Forelimb muscle (tissue), 1 donor: ENCODE measurements at regions not wholly inside any gene's neighbourhood (a gene's known extent, or its start where the extent isn't known, plus 50 kb on each side); places are given as distances from the start of the nearest gene placed in this dataset.
"Not testable (repeated sequence)": the region's sequence is repeated elsewhere in the genome, so short reads cannot be mapped to it uniquely, and the experiment has no call there.

ENCODE experiments used
- DNase-seq: peaks from one replicate; pipeline ENCODE4 v3.0.0-alpha.2; 2013; ENCODE audit warnings: low read depth

DNA sequence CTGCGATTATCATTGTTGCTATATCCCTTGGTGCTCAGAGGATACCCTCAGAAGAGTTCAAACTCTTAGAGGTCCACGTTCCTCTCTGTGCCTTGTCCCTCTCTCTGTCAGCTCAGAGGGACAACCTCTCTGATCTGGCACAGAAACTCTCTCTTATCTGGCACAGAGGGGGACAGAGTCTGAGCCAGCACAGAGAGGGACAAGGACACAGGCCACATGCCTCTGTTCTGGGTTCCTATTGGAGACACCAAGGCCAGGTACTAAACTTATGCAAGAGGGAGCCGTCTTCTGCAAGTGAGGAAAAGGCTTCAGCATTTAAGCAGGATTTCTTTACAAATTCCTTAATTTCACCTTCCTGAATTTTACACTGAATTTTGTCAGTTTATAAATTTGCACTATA lies 565.2 kb downstream of the TOX3 start:
- no peak for DNase-seq

DNA sequence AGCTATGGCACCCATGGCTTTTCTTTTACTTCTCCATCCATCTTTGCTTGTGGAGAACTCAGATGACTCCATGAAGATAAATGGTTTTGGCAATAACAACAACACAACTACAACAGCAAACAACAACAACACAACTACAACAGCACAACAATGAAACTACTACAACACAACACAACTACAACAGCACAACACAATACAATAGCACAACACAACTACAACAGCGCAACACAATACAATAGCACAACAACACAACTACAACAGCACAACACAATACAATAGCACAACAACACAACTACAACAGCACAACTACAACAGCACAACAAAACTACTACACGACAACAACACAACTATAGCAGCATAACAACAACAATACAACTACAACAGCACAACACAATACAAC lies 569.4 kb downstream of the TOX3 start:
- DNase-seq: not testable (repeated sequence)

DNA sequence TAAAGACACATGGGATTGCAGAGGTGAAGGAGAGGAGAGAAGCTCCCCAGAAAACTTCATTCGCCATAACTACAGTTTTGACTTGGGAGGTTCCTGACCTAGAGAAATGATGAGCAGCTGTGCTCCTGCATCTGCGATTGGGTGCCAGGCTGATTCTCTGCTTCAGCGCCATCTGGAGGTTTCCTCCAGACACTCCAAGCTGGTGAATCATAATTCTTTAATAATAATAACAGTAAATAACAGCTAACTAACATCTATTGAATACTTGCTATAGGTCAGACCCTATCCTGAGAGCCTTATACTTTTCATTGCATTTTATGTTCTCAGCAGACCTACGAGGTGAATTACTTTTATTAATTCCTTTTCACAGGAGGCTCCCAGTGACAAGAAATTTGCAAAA lies 575.8 kb downstream of the TOX3 start:
- no peak for DNase-seq

DNA sequence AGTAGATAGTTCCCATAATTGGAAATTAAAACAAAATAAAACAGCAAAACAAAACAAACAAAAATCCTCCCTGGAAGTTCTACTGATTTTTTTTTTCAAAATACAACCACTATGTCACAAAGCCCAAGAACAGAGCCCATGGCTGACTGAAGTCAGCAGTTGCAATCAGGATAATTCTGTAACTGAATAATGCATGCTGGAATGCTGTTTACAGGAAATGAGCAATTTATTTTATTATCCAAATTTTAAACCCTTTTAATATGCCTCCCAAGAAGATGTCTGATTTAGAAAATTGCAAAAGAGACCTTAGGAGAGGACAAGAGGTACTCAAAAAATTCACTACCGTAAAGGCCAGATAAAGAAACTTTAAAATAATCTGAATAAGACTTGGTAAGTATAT lies 578.2 kb downstream of the TOX3 start:
- no peak for DNase-seq

DNA sequence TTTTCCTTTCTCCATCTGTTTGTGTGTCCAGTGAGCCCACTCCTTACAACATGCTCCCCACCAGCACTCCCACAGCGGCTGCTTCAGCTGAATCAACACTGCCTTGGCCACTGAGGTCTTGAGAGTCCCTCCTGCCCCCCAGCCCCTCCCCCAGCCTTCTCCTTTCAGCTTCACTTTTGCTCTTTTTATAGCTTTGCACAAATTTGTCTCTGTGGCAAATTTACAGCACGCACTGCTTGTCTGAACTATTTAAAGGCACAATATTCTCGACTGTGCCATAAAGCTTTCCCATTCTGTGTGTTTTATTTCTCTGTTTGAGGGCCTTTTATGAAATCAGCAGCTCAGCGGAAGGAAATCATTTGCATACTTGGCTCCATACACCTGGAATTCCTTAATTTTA lies 579.3 kb downstream of the TOX3 start:
- no peak for DNase-seq

DNA sequence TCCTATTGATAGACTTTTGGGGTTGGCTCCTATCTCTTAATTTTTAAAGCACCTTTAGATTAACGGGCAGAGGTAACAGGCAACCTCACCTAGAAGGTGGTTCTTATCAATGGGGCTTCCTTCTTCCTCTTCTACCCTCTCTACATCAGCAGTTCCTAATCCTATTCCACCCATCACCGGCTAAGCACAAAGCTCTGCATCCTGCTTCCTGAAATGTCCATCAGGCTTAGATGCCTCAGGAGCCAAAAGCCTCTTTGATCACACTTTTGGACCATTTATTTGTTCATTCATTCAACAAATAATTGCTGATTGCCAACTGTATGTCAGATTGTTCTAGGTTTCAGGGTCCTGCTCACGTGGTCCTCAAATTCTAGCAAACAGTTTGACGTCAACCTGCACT lies 586.0 kb downstream of the TOX3 start:
- DNase-seq: no peak

DNA sequence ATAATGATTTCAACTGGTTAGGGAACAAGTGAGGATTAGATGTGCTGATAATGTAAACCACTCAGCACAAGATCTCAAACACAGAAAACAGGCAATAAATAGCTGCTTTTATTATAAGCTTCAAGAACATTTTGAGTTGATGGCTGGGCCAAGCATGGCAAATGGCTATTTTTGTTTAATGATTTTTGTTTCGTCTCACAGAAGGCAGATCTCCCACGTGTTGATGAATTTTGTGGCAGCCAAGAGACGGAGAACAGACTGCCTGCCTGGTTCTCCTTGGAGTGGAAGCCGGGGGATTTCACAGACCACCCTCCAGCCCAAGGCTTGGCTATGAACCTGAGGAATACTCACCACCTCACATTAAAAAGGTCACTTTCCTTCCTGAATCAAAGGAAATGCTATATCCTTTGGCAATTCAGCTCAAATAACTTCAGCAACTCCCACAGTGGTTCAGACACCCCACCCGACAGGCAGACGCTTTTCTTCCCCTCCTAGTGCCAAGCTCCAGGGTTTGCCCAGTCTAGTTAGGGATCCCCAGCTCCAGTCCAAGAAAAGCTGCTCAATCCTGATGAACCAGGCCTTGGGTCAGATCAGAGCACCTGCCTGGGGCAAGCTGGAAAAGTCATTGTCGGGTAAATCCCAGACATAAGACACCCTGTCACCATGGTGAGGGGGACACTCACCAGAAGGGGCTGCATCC lies 593.5 kb downstream of the TOX3 start:
- DNase-seq: no peak

DNA sequence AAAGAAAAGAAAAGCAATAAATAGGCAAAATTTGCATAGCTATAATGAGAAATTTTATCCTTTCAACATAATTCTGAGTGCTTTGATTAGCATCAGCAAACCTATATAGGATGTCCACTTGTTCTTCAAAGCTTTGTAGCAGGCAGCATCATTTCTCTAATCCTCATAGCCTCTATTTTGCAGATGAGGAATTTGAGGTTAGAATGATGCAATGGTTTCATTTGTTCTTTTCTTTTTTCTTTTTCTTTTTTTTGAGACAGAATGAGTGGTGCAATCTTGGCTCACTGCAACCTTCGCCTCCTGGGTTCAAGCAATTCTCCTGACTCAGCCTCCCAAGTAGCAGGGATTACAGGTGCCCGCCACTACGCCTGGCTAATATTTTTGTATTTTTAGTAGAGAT lies 594.4 kb downstream of the TOX3 start:
- DNase-seq: no peak

DNA sequence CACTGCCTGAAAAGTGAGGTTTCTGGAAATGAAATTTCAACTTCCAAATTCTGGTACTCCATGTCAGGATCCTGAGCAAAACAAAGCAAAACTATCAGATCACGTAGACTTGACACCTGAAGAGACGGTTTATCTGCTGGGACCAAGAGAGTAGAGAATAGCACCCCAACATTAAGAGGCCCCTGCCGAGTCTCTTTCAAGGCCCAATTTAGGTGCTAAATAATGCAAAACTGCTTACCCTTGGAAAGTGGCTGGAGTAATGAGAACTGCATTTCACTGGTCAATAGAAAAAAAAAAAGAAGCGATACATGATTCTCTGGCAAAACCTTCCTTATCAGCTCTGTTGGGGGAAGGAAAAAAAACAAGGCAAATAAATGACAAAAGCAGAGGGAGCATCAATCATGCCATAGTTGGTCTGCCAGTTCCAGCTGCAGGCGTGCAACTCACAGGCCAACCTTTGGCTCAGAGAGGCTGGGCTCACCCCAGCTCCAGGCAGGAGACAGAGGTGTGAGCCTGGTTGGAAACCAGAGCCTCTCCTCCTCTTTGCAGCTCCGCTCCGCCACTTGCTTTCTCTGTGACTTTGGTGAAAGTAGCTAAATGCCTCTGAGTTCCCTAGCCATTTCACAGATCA lies 595.2 kb downstream of the TOX3 start:
- DNase-seq: no peak

DNA sequence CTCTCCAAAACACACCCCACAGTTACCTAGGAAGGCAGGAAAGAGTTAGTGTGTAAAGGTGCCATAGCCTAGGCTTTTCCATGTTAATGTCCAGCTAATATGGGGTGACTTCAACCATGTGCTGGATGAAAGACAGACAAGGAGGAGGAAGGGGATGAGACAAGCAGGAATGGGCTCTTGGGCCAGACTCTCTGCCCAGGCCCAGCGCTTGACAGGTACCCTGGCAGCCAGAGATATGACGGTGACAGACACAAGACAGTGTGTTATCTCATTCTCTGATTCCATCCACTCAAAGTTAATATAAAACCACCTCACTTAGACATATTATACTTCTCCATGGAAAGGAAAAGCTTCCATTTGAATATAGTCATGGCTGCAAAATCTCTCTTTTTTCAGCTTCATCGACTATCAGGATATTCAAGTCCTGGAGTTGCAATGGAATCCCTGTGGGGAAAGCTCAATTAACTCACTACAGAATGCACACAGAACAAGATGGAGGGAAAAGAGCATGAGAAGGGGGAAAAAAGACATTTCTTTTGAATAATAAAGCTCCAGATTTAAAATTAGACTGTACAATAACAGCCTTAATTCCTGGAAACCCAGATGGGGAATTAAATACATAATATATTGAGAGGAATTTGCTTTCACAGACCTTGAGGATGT lies 596.7 kb downstream of the TOX3 start:
- no peak for DNase-seq

DNA sequence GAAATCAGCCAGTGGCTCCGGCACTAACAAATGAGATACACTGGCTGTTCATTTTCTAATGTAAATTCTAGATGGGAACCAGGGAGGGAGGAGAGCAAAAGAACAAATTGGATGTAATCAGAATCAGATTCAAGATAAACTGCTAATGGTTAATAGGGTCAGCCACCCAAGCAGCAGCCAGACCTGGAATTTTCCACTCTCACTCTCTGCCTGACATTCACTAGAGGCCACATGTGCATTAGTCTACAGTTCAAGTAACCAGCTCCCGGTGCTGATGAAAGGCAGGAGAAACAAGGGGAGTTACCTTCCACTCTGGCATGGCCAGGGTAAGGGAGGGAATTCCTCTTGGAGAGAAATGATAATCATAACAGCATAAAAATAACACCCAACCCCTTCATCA lies 597.7 kb downstream of the TOX3 start:
- DNase-seq: no peak

DNA sequence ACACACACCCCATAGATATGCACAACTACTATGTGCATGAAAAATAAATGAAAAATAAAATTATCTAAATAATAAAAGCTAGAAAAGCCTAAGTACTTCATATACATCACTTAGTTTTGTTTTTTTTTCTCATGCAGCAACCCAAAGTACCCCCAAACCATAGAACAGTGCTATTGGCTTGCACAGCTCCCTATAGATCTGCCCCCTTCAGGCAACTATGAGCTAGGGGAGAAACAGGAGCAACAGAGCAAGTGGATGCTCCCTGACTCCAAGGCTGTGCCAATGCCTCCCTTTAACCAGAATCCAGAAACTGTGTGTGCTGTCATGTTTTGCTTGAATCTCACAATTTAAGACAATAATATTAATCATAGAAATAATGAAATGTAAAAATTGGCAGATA lies 605.5 kb downstream of the TOX3 start:
- DNase-seq: no peak

DNA sequence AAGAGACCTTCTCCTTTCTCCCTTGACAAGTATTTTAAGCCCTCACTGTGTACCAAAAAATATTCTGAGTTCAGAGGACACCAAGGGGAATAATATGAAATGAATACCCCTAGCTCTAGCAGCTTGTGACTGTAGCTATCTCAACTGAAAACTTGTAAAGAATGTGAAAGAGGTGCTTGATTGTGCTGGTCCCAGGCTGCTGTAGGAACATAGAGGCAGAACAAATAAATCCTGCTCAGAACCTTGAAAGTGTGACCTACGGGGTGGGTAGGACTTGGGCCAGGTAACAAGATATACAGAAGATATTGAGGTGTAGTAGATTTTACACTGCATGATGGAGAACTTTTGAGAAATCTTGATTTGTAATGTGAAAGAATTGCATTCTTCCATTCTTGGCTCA lies 606.8 kb downstream of the TOX3 start:
- no peak for DNase-seq

DNA sequence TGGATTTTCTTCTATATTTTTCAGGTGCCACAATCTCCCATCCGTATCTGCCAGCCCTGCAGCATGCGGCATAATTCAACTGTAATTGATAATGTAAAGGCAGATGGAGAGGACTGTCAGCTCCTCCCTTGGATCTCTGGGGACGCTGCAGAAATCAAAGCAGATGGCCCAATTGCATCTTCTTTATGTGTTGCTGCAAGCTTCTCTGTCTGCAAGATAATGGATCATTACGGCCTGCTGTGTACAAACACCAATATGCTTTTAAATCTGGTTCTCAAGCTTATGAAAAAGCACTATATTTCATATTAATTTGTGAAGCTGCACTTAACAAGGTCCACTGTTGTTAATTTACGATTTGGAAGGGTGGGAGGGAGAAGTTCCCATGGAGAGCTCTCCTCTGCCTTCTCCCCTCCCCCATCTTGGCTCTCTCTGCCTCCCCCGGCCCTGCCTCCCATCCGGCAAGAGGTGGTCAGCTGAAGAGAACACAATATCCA lies 607.5 kb downstream of the TOX3 start:
- DNase-seq: no peak

DNA sequence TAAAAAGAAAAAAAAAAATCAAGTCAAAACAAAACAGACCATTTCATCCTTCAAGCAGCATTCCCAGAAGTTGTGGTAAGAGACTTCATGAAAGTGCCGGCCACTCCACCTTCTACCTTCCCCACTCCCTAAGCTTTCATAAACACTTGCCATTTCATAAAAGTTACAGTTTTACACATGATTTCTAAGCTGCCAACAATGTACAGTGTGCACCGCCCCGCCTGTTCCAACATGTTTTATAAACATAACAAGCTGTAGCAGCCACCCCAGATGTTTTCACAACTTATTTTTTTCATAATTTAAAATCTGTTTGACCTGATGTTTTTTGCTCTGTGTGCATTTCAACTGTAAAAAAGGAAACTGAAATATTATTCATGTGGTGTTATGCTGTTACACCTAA lies 608.1 kb downstream of the TOX3 start:
- DNase-seq: no peak

DNA sequence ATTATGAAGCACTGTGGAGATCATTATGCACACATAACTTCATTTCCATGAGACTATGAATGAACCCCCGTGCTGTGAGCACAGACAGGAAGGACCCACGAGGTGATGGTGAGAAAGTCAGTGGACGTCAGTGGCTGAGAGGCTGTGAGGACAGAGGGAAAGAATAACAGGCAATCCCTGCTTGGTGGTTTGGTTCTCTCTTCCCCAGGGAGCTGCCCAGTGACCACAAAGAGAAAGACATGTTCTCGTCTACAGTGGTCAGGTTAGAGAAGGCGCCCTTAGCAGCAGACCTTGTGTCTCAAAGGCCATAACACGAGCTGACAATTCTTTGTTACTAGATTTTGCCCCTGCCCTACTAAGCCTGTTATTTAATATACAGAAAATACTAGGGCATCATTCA lies 609.2 kb downstream of the TOX3 start:
- DNase-seq: no peak

DNA sequence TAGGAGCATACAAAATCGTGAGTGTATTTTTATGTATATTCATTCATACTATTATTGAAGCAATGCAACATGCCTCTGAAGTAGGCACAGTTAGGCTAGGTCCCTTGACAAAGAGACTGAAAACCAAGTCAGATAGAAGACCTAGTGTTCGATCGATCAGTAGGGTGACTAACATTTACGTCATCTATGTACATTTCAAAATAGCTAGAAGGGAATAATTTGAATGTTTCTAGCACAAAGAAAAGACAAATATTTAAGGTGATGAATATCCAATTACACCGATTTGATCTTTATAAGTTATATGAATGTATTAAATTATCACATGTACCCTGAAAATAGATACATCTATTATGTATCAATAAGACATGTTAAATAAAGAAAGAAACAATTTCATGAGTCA lies 610.1 kb downstream of the TOX3 start:
- DNase-seq: no peak

DNA sequence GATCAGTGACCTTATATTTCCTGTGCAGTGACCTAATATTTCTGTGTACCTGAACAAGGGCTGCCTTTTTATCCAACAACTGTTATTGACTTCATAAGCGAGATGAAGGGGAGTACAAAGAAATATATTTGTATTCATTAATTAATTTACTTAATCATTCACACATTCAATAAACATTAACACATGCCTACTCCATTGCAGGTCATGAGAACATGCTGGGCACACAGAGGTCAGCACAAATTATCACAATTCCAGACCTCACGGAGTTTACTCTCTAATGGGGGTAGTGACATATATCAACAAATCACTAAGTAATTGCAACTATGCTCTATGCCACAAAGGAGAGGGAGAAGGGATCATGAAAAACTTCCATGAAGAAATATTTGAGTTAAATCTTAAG lies 614.6 kb downstream of the TOX3 start:
- DNase-seq: no peak

DNA sequence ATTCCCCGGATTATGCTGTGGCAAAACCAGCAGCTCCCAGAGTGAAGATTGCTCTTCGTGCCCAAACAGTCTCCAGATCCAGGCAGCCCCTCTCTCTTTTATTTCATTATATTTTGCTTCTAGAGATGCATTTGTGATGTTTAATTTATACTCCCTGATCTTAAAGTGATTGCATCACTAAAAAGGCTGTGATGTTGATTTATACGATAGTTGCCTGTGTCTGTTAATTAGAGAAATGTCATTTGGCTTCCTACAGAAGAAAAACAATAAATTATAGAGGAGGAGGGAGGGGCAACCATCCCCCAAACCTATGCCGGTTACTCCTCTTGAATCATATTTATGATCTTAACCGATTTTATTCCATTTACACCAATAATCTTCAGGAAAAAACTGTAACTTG lies 615.3 kb downstream of the TOX3 start:
- DNase-seq: no peak

DNA sequence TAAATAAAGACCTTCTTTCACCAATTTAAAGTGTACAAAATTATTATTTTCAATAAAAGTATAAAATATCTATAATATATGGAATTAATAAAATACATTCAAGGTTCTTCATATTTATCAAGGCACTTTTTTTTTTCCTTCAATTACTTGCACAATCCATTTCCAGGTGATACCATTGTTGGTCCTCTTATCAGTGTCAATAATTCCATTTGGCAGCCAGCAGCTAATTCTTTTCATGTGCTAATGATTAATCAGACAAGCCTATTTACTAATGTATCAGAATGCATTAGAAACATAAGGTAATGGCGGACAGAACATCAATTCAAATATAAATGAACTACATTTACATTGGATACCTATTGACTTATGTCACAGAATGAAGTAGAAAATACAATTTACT lies 622.2 kb downstream of the TOX3 start:
- DNase-seq: no peak

DNA sequence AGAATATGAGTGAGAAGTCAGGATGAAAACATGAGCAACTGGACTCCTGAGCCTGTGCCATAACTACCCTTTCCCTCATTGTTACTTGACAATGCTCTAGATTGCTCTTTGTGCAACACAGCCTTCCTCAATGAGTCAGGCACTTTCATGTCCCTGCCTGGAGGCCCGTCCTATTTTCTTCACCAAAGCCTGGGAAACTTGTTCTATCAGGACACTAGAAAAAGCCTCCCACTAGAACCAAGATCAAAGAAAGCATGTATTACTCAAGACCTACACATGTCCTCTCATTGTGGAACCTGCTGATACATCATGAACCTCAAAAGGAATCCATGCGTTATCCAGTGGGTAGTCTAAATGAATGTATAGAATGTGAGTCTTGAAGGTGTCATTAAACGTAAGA lies 624.5 kb downstream of the TOX3 start:
- no peak for DNase-seq

DNA sequence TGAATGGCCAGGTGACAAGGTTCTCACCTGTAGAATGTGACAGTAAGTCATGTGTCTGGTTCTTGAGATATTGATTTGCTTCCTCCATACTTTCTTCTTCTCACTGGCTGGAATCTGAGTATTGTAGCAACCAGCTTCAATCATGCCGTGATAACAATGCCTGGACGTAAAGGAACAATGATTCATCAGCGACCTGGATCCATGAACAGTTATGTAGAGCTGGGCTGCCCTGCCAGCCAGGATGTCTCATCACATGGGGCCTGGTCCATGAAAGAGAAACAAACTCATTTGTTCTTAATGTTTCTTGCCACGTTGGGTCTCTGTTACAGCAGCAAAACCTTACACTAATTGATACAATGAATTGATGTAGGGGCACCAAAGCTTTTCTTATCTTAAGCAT lies 627.2 kb downstream of the TOX3 start:
- DNase-seq: no peak

DNA sequence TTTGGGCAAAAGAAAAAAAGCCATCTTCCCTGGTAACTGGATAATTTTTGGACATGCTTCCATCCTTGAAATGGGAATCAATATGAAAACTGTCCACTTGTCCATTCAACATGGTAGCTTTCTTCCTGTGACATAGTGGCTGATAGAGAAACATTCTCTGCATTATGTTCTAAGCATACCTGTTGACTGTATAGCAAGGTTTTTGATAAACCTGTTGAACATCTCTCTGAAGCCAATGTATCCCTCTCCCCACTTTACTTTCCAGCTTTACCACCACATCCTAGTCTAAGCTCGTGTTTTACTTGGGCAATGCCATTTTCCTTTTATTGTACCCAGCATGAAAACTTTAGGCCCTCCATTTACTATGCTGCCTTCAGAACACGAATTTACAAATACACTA lies 630.1 kb downstream of the TOX3 start:
- DNase-seq: no peak
